ENCODE measurements at regions not wholly inside any gene's neighbourhood (a gene's known extent, or its start where the extent isn't known, plus 50 kb on each side); places are given as distances from the start of the nearest gene placed in this dataset.

DNA sequence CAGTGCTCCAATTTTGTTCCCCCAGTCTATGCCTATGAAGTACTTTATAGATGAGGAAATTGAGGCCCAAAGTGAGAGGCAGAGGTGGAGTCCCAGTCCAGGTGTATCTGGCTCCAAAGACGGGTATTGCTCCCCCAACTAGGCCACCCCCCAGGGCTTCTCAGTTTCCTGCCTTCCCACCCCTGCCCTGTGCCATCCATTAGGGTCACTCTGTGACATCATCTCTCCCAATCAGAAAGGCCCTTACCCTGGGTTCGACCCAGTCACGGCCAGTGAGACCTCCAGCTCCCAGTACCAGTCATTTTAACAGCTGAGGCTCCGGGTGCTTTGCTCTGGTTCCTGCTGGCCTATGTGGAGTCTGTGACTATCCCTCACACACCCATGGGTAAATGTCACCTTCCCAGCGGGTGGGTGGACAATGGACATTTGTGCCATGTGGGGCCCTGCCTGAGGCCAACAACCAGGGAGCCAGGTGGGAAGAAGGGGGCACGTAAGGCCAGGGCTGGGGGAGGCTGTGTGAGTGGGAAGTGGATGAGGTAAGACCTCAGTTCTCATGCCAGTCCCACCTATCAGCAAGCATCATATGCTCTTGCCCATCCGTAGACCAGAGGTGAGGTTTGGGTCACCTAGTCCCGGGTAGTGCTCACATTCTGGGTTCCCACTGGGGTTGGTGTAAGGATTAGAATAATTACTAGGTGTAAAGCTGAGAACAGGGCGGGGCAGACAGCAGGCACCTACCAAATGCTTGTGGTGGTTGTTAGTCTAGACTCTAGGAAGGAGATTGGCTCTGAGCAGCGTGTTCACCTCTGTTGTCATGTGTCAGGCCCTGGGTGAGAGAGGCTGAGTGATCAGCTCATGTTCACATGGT, 685.9 kb downstream of the MATN1 start:
- DNase-seq: no peak

GRCh38 chr1:30036666-30037065, 686.7 kb downstream of the MATN1 start:
- DNase-seq: no peak

DNA sequence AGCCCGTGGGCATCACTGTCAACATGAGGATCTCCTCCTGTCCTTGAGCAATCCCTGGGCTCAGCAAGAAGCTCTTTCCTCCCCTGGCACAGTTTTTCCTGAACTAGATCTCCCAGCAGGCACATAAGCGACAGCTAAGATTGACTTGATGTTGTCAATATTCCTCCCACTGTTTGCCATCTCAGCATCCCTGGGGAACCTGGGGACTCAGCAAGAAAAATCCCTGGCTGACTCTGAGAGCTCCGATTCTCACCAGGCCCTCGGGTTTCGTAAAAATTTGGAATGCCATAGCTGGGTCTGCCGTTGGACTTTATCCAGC, 687.2 kb downstream of the MATN1 start:
- DNase-seq: no peak

- DNase-seq: no peak
These were observed 687.7 kb downstream of the MATN1 start for GRCh38 chr1:30035522-30036228.

GRCh38 chr1:30034627-30035521, 688.5 kb downstream of the MATN1 start:
- peak; percentile 52 for DNase-seq

DNA sequence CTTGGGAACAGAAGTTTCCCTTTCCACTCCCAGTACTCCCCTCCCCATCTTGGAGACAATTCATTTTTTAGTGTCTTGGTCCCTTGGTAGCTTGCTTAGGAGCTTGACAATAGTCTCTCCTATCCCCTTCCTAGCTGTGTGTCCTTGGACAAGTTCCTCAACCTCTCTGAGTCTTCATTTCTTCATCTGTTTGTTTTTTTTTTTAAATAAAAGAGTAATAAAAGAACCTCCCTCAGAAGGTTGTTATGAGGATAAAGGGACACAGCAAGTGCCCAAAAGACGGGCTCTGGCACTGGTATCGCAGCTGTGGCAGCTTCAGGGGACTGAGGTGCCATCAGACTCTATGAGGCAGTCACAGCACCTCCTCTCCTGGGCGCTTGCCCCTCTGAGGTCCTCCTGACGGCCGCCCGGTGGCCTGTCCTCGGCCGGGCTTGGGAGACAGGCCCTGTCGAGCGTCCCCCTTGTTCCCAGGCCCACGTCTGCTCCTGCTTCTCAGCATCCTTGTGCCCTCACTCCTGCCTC, 689.2 kb downstream of the MATN1 start:
- DNase-seq: no peak

- no peak for DNase-seq
These were observed 689.9 kb downstream of the MATN1 start for GRCh38 chr1:30033256-30034104.

DNA sequence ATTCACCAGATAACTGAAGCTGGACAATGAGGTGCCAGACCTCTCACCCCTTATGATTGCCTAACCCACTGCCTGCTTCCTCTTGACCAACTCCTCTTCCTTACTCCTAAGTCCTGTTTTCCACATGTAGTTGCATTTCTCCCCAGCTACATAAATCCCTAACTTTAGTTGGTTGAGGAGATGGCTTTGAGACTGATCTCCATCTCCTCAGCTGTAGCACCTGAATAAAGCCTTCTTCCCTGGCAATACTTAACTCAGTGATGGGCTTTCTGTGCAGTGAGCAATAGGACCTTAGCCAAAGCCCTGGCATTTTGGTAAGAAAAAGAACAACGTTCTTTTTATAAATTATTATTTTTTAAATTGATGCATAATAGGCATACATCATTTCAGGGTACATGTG, 691.1 kb downstream of the MATN1 start:
- DNase-seq: no peak

GRCh38 chr1:30029677-30030076, 693.7 kb downstream of the MATN1 start:
- no peak for DNase-seq

DNA sequence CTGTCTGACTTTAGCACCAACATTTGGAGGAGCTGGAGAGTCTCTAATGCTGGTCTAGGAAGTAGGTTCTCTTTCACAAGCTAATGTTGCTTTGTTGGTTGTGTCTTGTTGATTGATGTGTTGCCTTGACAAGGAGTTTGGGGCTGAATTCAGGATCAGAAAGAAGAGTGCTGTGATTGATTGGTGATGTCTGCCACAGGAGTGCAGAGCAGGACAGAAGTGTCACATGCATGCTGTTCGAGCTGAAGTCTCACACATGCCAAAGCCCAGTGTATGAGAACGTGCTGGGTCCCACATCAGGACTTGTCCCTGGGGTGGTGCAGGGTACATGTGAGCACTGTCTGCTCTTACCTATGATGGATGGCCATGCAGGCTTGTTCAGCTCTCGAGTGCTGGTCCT, 694.4 kb downstream of the MATN1 start:
- DNase-seq: no peak

- no peak for DNase-seq
These were observed 695.1 kb downstream of the MATN1 start for GRCh38 chr1:30028283-30028682.

- no peak for DNase-seq
These were observed 696.1 kb downstream of the MATN1 start for GRCh38 chr1:30027247-30027646.

DNA sequence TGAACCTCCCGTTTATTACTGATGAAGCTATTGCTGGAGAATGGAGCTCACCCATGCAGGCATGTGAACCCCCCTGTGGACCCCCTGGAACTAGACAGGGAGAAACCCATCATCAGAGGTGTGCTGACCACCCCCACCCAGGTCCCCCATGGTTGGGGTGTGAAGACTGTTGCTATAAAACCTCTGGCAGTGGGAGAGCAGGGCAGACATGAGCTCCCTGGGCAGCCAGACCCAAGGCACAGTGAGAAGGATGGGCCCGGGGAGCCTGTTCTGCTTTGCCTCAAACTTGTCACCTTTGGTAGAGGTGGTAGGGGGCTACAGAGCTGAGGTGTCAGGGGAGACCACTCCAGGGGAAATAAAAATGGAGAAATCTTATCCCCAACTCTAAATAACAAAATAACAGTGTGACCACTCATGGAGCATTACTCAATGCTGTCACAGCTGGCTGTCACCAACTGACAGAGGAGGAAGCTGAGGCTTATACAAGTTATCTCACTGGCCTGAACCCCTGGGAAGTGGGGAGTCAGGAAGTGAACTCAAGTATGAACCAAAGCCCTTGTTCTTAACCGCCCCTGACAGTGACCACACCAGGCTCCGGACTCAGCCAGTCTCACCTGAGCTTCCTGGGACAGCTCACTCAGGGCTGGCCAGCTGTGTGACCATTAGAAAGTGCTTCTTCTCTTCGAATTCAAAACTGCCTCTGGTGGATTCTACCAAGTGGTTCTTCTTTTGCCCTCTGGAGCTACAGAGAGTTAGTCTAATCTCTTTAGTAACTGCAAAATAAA, 698.8 kb downstream of the MATN1 start:
- no peak for DNase-seq

DNA sequence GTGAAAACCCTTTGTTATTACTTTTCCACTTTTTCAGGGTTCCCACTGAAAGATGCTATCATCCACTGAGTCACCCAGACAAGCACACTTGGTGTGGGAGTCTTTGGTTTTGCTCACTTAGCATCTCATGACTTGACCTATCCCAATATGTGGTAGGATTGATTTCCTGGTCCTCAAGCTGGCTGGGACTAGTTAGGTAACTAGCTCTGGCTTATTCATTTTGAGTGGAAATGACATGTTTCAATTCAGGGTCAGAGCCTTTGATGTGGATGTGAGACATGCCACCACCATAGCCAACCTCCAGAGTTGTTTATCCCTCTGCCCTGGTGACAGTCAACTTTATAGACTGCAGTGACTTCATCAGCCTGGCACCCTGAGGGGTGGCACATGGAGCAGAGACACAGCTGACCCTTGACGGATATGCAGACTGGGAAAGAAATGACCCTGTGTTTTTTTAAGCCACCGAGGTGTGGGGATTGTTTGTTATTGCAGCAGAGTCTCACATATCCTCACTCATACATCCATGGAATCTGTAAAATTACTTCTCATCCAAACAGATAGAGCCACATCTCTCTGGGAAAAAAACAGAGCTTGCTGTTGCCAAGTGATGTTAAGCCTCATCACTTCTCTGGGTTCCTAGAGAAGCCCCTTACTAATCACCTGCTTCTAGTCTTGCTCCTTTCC, 699.9 kb downstream of the MATN1 start:
- DNase-seq: no peak

GRCh38 chr1:30014031-30014430, 709.4 kb downstream of the MATN1 start:
- DNase-seq: no peak

GRCh38 chr1:30012455-30013440, 710.6 kb downstream of the MATN1 start:
- DNase-seq: no peak

DNA sequence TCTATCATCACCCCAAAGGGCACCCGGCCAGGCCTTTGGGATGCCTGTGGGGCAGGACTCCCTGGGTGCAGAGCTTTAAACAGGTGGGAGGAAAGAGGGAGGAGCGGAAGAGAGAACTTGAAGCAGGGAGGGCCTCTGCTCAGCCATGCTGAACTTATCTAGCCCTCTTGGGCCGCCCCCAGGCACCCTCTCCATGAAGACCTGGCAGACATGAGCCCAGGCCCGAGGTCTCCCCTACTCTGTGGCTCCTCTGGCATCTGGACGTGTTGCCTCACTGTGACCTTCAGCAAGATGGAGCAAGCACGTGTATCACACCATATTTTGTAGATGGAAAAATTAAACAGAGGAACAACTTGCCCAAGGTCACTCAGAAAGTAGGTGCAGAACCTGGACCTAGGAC, 711.4 kb downstream of the MATN1 start:
- no peak for DNase-seq

- no peak for DNase-seq
These were observed 712.8 kb downstream of the MATN1 start for GRCh38 chr1:30010506-30011106.

DNA sequence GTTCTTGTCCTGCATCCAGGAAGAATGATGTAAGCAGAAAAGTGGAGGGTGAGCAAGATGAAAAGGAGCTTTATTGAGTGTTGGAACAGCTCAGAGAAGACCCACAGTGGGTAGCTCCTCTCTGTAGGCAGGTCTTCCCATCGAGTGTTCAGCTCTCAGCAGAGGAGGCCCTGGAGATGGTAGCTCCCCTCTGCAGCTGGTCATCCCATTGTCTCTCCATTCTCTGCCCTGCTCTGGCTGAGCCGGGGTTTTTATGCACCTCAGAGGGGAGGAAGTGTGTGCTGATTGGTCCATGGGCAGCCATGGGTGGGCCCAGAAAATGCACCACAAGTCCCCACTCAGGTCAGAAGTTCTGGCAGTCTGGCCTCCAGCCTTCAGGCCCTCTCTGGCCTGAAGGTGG, 713.7 kb downstream of the MATN1 start:
- no peak for DNase-seq
